Glomerular visceral epithelial cell (primary cell): ENCODE measurements at regions not wholly inside any gene's neighbourhood (a gene's known extent, or its start where the extent isn't known, plus 50 kb on each side); places are given as distances from the start of the nearest gene placed in this dataset.

Experiments used
- DNase-seq: peaks from one replicate; pipeline ENCODE4 v3.0.0-alpha.2; 2016; ENCODE audit errors: extremely low spot score

- DNase-seq = no peak
Measured at GRCh38 chr3:56985460-56985859, 75.0 kb upstream of the SPATA12 start.

DNA sequence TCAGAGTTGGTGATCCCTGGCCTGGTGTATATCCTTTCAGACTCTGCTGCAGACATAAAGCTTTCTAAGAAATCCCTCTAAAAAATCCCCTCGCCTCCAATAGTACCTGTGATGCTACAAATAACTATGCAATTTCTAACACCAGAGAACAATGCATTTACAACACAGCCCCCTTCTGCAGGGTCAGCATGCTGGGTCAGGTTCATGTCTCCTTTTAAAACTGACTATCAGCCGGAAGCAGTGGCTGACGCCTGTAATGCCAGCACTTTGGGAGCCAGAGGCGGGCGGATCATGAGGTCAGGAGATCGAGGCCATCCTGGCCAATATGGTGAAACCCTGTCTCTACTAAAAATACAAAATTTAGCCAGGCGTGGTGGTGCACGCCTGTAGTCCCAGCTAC, 77.0 kb upstream of the SPATA12 start:
- DNase-seq = no peak

- DNase-seq = no peak
Measured at GRCh38 chr3:56981445-56982230, 78.8 kb upstream of the SPATA12 start.

- peak; percentile 87 for DNase-seq
Measured at GRCh38 chr3:56980798-56981390, 79.6 kb upstream of the SPATA12 start.

GRCh38 chr3:56980243-56980642, 80.2 kb upstream of the SPATA12 start:
- no peak for DNase-seq

- DNase-seq = no peak
Measured at GRCh38 chr3:56979791-56980190, 80.7 kb upstream of the SPATA12 start.

DNA sequence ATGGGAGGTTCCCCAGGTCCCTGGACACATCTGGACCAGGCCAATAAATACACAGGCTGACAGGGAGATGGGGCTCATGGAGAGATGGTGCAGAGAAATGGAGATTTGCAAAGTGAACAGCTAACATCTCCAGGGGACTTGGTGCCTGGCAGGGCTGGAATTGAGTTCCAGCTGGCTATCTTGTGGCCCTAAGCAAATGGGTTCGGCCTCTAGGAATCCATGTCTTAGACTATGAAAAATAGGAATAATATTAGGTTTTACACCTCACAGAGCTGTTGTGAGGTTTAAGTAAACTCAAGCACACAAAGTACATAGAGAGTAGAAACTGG, 82.9 kb upstream of the SPATA12 start:
- no peak for DNase-seq

DNA sequence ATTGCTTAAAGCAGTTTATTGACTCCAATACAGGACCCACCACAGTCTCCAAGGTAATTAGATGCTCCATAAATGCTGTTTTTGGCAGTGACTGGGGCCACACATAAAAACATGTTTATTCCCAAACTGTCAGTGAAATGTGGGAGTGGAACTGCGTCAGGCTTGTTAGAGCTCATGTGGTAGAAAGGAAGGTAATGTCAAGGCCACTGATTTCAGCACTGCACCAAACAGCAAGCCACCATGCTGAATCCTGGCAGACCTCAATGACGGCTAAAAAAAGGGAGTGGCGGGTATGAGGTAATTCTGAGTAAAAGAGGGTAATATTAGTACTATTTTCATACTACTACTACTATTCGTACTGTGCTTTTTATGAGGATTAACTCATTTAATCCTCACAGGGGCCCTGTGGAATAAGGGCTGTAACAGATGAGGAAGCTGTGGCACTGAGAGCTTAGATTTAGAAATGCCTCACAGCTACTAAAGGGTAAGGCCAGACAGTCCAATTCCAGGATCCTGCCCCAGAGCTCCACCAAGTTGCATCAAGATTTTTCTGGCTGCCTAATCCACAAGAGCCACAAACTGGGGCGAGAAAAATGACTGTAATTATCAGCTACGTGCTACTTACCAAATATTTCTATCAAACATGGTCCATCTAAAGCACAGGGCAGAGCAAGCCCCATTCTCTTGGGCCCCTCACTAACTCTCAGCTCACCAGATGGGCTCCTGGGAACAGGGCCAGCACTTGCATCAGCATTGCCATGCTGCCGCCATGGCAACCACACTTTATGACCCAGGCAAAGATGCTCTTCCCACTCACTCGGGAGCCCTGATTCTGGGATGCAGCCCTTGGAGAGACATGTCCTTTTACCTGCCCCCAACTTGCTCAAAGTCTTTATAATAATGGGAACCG, 83.6 kb upstream of the SPATA12 start:
- DNase-seq = peak; percentile 43

- DNase-seq = no peak
Measured at GRCh38 chr3:56975567-56975966, 84.9 kb upstream of the SPATA12 start.

DNA sequence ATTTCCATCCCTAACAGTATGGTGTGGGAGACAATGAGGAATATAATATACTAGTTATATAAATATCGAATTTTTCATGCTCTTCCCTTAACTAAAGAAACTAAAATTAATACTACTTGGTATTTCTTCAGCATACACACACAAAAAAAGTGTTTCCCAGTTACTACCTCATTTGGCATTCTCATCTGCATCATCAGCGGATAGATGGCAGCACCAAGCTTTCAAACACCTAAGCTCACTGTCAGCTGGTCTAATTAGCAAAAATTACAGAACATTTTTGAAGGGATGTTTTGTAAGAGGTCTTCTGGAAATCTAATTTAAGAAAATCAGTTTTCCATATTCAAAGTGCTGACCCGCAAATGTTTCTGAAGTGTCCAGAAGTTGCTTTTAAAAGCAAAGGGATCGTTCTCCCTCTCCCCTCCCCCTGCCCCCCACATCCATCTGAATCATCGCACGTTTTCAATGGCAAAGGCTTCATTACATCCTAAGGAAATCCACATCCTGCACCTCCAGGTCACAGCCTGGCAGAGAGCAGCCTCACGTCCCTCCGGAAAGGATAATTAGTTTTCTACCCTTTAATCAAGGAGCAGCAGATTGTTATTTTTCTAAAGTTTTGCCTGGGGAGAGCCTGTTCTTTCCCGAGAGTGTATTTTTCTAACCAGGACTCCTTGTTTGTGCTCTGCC, 86.1 kb upstream of the SPATA12 start:
- DNase-seq = no peak

- no peak for DNase-seq
Measured at GRCh38 chr3:56971816-56972215, 88.6 kb upstream of the SPATA12 start.

GRCh38 chr3:56971261-56971660, 89.2 kb upstream of the SPATA12 start:
- DNase-seq = no peak

DNA sequence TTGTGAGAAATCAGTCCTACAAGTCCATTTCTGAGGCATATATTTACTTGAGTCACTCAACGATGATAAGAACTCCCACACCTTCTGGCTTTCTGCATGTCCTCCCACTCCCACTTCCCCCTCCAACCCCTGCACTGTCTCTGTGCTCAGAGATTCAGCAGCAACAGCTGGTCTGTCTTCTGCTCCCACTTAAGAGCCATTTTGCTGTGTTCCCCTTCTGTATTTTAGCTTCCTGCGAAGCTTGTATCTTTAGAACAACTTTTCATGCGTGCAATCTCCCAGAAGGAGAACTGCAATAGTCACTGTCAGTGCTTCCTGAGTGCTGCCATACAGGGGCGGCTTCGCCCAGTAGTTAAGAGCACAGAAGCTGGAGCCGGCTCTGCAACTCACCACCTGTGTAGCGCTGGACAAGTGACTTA, 90.0 kb upstream of the SPATA12 start:
- no peak for DNase-seq

GRCh38 chr3:56969851-56970250, 90.6 kb upstream of the SPATA12 start:
- no peak for DNase-seq

DNA sequence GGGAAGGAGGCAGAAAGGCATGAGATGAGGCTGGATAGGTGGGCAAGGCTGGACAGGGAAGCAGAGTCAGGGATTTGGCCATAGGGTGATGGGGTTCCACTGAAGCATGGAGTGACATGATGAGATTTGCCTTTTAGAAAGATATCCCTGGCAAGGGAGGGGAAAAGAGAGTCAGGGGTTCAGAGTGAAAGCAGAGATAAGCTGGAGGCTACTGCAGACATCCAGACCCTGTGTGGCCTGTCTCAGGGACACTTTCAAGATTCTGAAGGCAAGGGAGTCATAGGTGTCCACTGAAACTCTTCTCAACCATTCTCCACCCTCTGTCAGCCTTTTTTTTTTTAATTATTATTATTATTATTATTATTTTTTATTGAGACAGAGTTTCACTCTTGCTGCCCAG, 94.0 kb upstream of the SPATA12 start:
- no peak for DNase-seq

GRCh38 chr3:56966104-56966503, 94.4 kb upstream of the SPATA12 start:
- no peak for DNase-seq

DNA sequence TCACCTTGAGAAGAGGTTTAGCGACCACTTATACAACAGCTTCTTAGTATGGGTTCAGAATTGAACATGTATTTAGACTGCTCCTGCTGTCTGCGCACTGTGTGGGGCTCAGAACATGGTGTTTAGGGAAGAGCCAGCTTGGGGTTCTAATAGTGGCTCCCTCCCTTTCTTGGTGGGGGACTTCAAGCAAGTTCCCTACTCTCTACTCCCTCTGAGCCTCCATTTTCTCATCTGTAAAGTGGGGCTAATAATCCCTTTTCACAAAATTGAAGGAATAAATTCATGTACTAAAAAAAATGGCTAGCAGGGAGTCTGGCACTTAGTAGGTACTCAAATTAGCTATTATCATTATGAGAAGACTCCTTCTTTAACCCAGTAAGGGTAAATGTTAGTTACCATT, 97.5 kb upstream of the SPATA12 start:
- no peak for DNase-seq

GRCh38 chr3:56962206-56962605, 98.3 kb upstream of the SPATA12 start:
- no peak for DNase-seq

DNA sequence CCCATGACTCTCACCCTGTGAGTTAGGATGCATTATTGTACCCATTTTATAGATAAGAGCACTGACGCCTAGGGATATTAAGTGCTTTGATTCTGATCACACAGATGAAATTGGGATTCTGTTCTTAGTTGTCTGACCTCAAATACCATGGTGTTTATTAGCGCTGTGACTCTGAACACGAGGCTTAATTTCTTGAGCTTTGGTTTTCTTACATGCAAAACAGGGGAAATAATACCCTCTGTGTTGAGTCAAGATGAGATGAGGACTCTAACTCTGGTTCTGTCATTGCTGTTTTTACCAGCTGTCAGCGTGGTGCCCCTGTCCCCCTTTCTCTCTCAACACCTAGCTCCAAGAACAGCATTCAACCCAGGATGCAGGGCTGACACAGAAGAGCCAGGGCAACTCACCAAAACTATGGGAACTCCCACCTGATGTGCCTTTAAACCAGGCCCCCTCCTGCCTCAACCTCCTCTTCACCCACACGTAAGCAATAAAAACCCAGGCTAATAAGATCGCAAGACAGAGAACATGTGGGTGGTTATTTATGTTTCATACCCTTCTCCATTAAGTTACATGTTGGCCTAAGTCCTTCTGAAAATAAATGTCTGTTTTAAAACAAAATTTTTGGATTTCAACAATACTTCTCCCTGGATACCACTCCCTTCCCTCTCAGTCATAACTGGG, 100.1 kb upstream of the SPATA12 start:
- DNase-seq = no peak

DNA sequence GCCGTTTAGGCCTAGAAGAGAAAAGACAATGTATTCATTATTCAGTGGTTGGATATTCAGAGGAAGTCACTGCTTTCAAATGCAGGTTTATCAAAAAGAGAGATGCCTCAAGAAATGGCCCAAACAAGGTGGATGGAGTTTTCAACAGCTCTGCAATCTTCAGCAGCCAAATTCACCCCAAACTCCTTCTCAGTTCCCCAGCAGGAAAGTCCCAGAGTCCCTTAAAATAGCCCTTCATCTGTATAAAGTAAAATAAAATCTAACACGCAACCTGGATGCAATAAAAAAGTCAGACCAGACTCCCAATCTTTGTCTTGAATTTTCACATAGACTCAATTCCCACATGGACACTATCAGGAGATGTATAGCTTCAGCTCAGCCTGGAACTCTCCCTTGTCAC, 101.6 kb upstream of the SPATA12 start:
- DNase-seq = no peak

DNA sequence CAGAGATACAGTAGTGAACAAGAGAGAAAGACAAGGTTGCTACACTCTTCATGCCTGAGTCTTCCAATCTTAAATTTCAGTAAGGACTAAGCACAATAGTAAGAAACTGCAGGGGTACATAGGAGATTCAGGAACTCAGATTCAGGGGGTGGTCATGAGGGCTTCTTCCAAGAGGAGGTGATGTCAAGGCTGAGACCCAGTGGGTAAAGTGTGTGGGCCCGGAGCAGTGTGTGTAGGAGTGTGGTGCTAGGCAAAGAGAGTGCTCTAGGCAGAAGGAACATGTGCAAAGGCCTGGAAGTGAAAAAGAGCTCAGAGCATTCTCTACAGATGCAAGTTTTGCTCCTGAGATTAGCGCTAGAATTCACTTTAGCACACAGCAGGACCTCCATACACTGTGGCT, 102.9 kb upstream of the SPATA12 start:
- no peak for DNase-seq

DNA sequence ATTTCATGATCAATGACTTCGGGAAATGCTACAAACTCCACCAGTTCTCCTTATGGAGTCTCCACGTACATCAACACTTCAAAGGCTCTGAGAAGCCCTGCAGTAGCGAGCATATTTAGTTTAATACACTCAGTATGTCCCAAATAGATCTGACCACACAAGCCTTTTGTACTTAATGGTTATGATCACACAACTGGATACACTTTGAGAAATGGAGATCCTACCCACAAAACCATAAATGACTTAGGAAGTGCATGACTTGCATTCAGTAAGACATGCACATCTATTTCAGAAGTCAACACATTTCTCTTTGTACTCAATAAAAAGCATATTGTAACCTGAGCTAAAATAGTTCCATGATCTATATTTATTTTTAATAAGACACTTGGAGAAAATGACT, 103.6 kb upstream of the SPATA12 start:
- no peak for DNase-seq
